ENCODE measurements at regions not wholly inside any gene's neighbourhood (a gene's known extent, or its start where the extent isn't known, plus 50 kb on each side); places are given as distances from the start of the nearest gene placed in this dataset.

DNA sequence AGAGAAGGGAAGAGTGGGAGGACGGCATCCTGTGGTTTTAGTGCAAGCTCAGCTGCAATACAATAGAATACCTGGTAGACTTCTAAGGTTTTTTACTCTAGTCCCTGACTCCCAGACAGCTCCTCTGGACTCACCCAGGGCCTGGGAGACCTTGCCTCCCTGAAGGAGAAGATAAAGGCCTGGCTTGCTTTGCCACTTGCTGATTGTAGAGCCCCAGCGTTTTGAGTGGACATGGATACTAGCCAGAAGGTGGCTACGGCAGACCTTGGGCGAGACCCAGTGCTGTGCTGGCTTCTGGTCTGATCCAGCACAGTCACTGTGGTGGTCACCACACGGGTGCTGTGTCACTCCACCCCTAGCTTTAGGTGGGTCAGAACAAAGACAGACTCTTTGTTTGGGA lies 72.2 kb upstream of the TTC14 start:
- BruUV-seq (replicated peaks), result no TSS peak
- peaks cover 7% of the 10 kb centered on the region for H3K27me3 ChIP-seq (replicated peaks; ENCODE audit: insufficient read depth, low read depth, low read length, poor library complexity)
- no peaks in the 10 kb centered on the region for H3K36me3 ChIP-seq (ENCODE audit: insufficient read depth, low read length, poor library complexity, severe bottlenecking)
- DNase-seq (ENCODE audit: low spot score), result no peak
- no peaks in the 10 kb centered on the region for H3K9me3 ChIP-seq (ENCODE audit: low read depth, low read length, poor library complexity, severe bottlenecking)
- H3K27ac ChIP-seq (ENCODE audit: low read depth, low read length, poor library complexity, severe bottlenecking), result no peak overlapping the region
- intact Hi-C loops (cut with micrococcal nuclease; ENCODE audit: unreplicated experiment), result no loop called here
- H3K4me1 ChIP-seq (ENCODE audit: insufficient read depth, low read length, poor library complexity, severe bottlenecking), result no peaks in the 10 kb centered on the region
- TF ChIP-seq, protein P1, sequence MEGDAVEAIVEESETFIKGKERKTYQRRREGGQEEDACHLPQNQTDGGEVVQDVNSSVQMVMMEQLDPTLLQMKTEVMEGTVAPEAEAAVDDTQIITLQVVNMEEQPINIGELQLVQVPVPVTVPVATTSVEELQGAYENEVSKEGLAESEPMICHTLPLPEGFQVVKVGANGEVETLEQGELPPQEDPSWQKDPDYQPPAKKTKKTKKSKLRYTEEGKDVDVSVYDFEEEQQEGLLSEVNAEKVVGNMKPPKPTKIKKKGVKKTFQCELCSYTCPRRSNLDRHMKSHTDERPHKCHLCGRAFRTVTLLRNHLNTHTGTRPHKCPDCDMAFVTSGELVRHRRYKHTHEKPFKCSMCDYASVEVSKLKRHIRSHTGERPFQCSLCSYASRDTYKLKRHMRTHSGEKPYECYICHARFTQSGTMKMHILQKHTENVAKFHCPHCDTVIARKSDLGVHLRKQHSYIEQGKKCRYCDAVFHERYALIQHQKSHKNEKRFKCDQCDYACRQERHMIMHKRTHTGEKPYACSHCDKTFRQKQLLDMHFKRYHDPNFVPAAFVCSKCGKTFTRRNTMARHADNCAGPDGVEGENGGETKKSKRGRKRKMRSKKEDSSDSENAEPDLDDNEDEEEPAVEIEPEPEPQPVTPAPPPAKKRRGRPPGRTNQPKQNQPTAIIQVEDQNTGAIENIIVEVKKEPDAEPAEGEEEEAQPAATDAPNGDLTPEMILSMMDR (conservative IDR thresholded peaks at IDR 0.05; ENCODE audit: low read depth, low read length), result no peak
- no peak for TF ChIP-seq EZH2 (IDR thresholded peaks at IDR 0.05; ENCODE audit: borderline replicate concordance, low read depth, low read length, poor library complexity, severe bottlenecking)
- CTCF ChIA-PET, result no interaction called here
- POLR2A ChIA-PET (ENCODE audit: low non-redundant PET), result no interaction called here
- H3K4me3 ChIP-seq (ENCODE audit: low read depth, low read length, poor library complexity, severe bottlenecking), result no peak overlapping the region

DNA sequence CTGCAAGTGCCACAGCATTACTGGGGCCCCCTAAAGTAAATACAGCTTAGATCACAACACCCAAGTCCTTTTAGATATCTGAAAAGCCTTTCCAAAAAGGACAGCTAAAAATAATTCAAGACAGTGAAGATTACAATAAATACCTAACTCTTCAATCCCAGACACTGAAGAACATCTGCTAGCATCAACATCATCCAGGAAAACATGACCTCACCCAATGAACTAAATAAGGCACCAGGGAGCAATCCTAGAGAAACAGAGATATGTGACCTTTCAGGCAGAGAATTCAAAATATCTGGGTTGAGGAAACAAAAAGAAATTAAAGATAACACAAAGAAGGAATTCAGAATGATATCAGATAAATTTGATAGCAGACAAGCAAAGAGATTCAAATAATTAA lies 71.7 kb upstream of the TTC14 start:
- no peaks in the 10 kb centered on the region for H3K4me1 ChIP-seq (ENCODE audit: insufficient read depth, low read length, poor library complexity, severe bottlenecking)
- no peaks in the 10 kb centered on the region for H3K36me3 ChIP-seq (ENCODE audit: insufficient read depth, low read length, poor library complexity, severe bottlenecking)
- peaks cover 10% of the 10 kb centered on the region for H3K27me3 ChIP-seq (replicated peaks; ENCODE audit: insufficient read depth, low read depth, low read length, poor library complexity)
- CTCF ChIA-PET, result no interaction called here
- no peak for DNase-seq (ENCODE audit: low spot score)
- no peak for TF ChIP-seq EZH2 (IDR thresholded peaks at IDR 0.05; ENCODE audit: borderline replicate concordance, low read depth, low read length, poor library complexity, severe bottlenecking)
- TF ChIP-seq, protein P1 (conservative IDR thresholded peaks at IDR 0.05; ENCODE audit: low read depth, low read length), result no peak
- intact Hi-C loops (cut with micrococcal nuclease; ENCODE audit: unreplicated experiment), result no loop called here
- no peak overlapping the region for H3K4me3 ChIP-seq (ENCODE audit: low read depth, low read length, poor library complexity, severe bottlenecking)
- H3K27ac ChIP-seq (ENCODE audit: low read depth, low read length, poor library complexity, severe bottlenecking), result no peak overlapping the region
- no TSS peak for BruUV-seq (replicated peaks)
- H3K9me3 ChIP-seq (ENCODE audit: low read depth, low read length, poor library complexity, severe bottlenecking), result no peaks in the 10 kb centered on the region
- POLR2A ChIA-PET (ENCODE audit: low non-redundant PET), result no interaction called here

DNA sequence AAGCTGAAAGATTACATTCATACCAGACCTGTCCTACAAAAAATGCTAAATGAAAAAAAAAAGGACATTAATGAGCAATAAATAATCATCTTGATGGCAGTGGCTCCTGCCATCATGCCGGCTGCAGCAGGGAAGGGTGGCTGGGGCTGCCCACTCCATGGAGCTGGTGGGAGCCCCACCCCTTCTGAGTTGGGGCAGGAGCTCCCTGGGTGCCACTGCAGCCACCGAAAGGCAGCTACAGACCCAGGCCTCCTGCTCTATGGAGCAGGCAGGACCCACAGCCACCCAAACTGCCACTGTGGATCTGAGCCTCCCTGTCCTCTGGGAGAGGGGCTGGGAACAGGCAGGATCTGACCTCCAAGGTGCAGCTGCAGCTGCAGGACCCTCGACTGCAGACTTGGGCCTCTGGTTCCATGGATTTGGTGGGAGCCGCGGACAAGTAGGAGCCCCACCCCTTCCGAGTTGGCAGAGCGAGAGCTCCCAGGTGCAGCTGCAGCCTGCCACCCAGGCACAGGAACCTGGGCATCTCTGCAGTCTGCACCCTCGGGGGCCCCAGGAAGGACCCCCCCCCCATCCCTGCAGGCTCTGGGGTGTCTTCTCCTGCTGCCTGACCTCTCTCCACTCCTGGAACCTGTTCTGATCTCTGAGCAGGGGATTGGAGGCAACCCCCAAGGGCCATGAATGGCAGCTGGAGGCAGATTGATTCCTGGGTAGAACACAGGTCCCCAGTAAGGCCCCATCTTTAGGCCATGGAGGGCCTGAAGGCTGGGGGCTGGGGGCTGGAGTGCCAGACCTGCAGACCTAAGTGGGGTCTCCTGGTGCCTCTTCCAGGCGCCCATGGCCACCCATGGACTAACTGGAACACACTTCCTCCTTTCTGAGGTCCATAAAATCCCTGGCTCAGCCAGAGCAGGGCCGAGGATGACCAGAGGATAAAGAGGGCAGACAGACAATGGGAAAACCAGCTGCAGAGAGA lies 70.4 kb upstream of the TTC14 start:
- Histone ChIP-seq H3K9me3 (ENCODE audit: low read depth, low read length, poor library complexity, severe bottlenecking) (no peaks in the 10 kb centered on the region), H3K27me3 (replicated peaks; ENCODE audit: insufficient read depth, low read depth, low read length, poor library complexity) (peaks cover 10% of the 10 kb centered on the region), H3K36me3 (ENCODE audit: insufficient read depth, low read length, poor library complexity, severe bottlenecking) (no peaks in the 10 kb centered on the region), H3K4me1 (ENCODE audit: insufficient read depth, low read length, poor library complexity, severe bottlenecking) (no peaks in the 10 kb centered on the region), H3K4me3 (ENCODE audit: low read depth, low read length, poor library complexity, severe bottlenecking) (no peak overlapping the region), H3K27ac (ENCODE audit: low read depth, low read length, poor library complexity, severe bottlenecking) (no peak overlapping the region)
- TF ChIP-seq, protein P1 (conservative IDR thresholded peaks at IDR 0.05; ENCODE audit: low read depth, low read length), result no peak
- TF ChIP-seq EZH2 (IDR thresholded peaks at IDR 0.05; ENCODE audit: borderline replicate concordance, low read depth, low read length, poor library complexity, severe bottlenecking), result no peak
- POLR2A ChIA-PET (ENCODE audit: low non-redundant PET), result no interaction called here
- intact Hi-C loops (cut with micrococcal nuclease; ENCODE audit: unreplicated experiment), result no loop called here
- BruUV-seq (replicated peaks), result no TSS peak
- CTCF ChIA-PET, result no interaction called here
- DNase-seq (ENCODE audit: low spot score), result no peak
